ENCODE measurements at regions not wholly inside any gene's neighbourhood (a gene's known extent, or its start where the extent isn't known, plus 50 kb on each side); places are given as distances from the start of the nearest gene placed in this dataset.
A peak's percentile ranks its signal among the peaks of the same experiment; 100 is the strongest.

- H3K4me3 ChIP-seq (ENCODE audit: low read depth, low read length) = no peak overlapping the region
- no peak for TF ChIP-seq CTCF (IDR thresholded peaks at IDR 0.05; ENCODE audit: insufficient read depth, low read length)
- no peak for DNase-seq (ENCODE audit: low read depth)
Measured at GRCh38 chr1:221431961-221432360, 309.9 kb downstream of the DUSP10 start.

DNA sequence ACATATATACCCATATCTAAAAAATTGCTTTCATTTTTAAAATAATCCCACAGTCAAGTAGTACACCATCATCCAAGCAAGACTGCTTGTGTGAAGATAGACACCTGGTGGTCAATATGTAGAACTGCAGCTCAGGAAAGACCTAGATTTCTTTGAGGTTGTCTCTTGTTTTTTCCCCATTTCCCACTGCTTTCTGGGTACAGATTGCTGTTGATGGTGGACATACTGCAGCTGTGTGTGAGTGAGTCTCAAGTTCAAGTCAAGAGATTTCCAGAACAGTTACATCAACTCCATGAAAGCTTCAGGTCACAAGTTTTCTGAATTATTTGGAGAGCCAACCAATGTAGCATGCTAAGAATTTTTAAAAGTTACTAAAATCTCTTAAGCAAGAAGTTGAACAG, 306.4 kb downstream of the DUSP10 start:
- DNase-seq (ENCODE audit: low read depth) = peak; percentile 84
- TF ChIP-seq CTCF (IDR thresholded peaks at IDR 0.05; ENCODE audit: insufficient read depth, low read length) = peak; percentile 93
- H3K4me3 ChIP-seq (ENCODE audit: low read depth, low read length) = no peak overlapping the region

- H3K4me3 ChIP-seq (ENCODE audit: low read depth, low read length) = no peak overlapping the region
- TF ChIP-seq CTCF (IDR thresholded peaks at IDR 0.05; ENCODE audit: insufficient read depth, low read length) = no peak
- DNase-seq (ENCODE audit: low read depth) = peak; percentile 82
Measured at GRCh38 chr1:221437171-221437570, 304.7 kb downstream of the DUSP10 start.

GRCh38 chr1:221437926-221438325, 304.0 kb downstream of the DUSP10 start:
- TF ChIP-seq CTCF (IDR thresholded peaks at IDR 0.05; ENCODE audit: insufficient read depth, low read length) = no peak
- peak; percentile 69 for DNase-seq (ENCODE audit: low read depth)
- H3K4me3 ChIP-seq (ENCODE audit: low read depth, low read length) = no peak overlapping the region

DNA sequence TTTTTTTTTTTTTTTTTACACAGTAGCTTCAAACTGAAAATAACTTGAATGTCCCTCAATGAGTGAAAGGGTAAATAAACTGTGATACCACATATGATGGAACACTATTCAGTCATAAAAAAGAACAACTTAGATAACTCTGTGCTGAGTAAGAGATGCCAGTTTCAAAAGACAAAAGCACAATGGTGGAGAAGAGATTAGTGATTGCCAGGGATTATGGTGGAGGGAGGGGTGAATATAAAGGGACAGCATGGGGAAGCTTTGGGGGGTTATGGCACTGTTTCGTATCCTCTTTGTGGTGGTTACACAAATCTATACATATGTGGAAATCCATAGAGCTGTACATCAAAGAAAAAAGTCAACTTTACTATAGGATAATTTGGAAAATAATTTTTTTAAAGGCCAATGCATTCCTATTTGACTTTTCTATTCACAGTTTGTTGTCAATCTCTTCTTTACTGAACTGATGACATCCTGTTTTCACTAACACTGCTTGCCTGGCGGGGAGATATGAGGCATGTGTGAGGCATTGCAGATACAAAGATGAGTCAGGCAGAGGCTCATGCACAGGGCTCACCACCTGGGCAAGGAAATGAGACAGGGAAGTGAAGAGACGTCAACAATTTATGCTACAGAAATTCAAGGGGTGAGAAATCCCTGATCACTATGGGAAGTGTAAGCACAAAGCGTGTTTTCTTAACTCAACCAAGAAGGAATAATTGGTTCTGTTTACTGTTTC, 302.7 kb downstream of the DUSP10 start:
- TF ChIP-seq CTCF (IDR thresholded peaks at IDR 0.05; ENCODE audit: insufficient read depth, low read length) = no peak
- peak; percentile 59 for DNase-seq (ENCODE audit: low read depth)
- H3K4me3 ChIP-seq (ENCODE audit: low read depth, low read length) = no peak overlapping the region

- no peak overlapping the region for H3K4me3 ChIP-seq (ENCODE audit: low read depth, low read length)
- peak; percentile 97 for DNase-seq (ENCODE audit: low read depth)
- TF ChIP-seq CTCF (IDR thresholded peaks at IDR 0.05; ENCODE audit: insufficient read depth, low read length) = no peak
Measured at GRCh38 chr1:221439747-221440501, 302.0 kb downstream of the DUSP10 start.

Measured in fibroblast of the aortic adventitia (primary cell).